ENCODE measurements at regions not wholly inside any gene's neighbourhood (a gene's known extent, or its start where the extent isn't known, plus 50 kb on each side); places are given as distances from the start of the nearest gene placed in this dataset.
"Not testable (repeated sequence)": the region's sequence is repeated elsewhere in the genome, so short reads cannot be mapped to it uniquely, and the experiment has no call there.

GRCh38 chr18:38502539-38502938 is 936.9 kb upstream of the CELF4 start:
- Histone ChIP-seq H3K36me3 (replicated peaks) (no peaks in the 10 kb centered on the region), H3K4me3 (no peak overlapping the region), H3K4me1 (no peaks in the 10 kb centered on the region), H3K27me3 (ENCODE audit: low read depth) (no peaks in the 10 kb centered on the region), H3K9me3 (no peaks in the 10 kb centered on the region)
- no peak for DNase-seq (ENCODE audit: low spot score in 2 of 2)
- in situ Hi-C loops (cut with MboI; ENCODE audit: low sequenced_read_pairs) = no loop called here

GRCh38 chr18:38497266-38497665 is 931.7 kb upstream of the CELF4 start:
- no peak for DNase-seq (ENCODE audit: low spot score in 2 of 2)
- in situ Hi-C loops (cut with MboI; ENCODE audit: low sequenced_read_pairs) = no loop called here
- no peaks in the 10 kb centered on the region for H3K4me1 ChIP-seq
- no peaks in the 10 kb centered on the region for H3K9me3 ChIP-seq
- H3K4me3 ChIP-seq = no peak overlapping the region
- no peaks in the 10 kb centered on the region for H3K36me3 ChIP-seq (replicated peaks)
- no peaks in the 10 kb centered on the region for H3K27me3 ChIP-seq (ENCODE audit: low read depth)

GRCh38 chr18:38496222-38496793 is 930.7 kb upstream of the CELF4 start:
- no peaks in the 10 kb centered on the region for H3K27me3 ChIP-seq (ENCODE audit: low read depth)

GRCh38 chr18:38494065-38494464 is 928.5 kb upstream of the CELF4 start:
- Histone ChIP-seq H3K9me3 (no peaks in the 10 kb centered on the region), H3K27me3 (ENCODE audit: low read depth) (no peaks in the 10 kb centered on the region), H3K4me1 (no peaks in the 10 kb centered on the region), H3K36me3 (replicated peaks) (no peaks in the 10 kb centered on the region), H3K4me3 (no peak overlapping the region)
- DNase-seq (ENCODE audit: low spot score in 2 of 2) = no peak
- in situ Hi-C loops (cut with MboI; ENCODE audit: low sequenced_read_pairs) = no loop called here

More at GRCh38 chr18:38496222-38496793, 930.7 kb upstream of the CELF4 start:
- Histone ChIP-seq H3K9me3 (no peaks in the 10 kb centered on the region), H3K4me3 (no peak overlapping the region), H3K4me1 (no peaks in the 10 kb centered on the region), H3K36me3 (replicated peaks) (no peaks in the 10 kb centered on the region)
- in situ Hi-C loops (cut with MboI; ENCODE audit: low sequenced_read_pairs) = no loop called here
- no peak for DNase-seq (ENCODE audit: low spot score in 2 of 2)

GRCh38 chr18:38491195-38491594 is 925.6 kb upstream of the CELF4 start:
- H3K4me1 ChIP-seq = no peaks in the 10 kb centered on the region
- H3K36me3 ChIP-seq (replicated peaks) = no peaks in the 10 kb centered on the region
- no peaks in the 10 kb centered on the region for H3K9me3 ChIP-seq
- H3K4me3 ChIP-seq = no peak overlapping the region
- no peaks in the 10 kb centered on the region for H3K27me3 ChIP-seq (ENCODE audit: low read depth)
- no peak for DNase-seq (ENCODE audit: low spot score in 2 of 2)
- in situ Hi-C loops (cut with MboI; ENCODE audit: low sequenced_read_pairs) = no loop called here

- in situ Hi-C loops (cut with MboI; ENCODE audit: low sequenced_read_pairs); H3K36me3 ChIP-seq (replicated peaks); H3K4me1 ChIP-seq; H3K9me3 ChIP-seq; DNase-seq (ENCODE audit: low spot score in 2 of 2); H3K4me3 ChIP-seq; H3K27me3 ChIP-seq (ENCODE audit: low read depth): not testable (repeated sequence)
Observed at GRCh38 chr18:38489721-38490120, 924.1 kb upstream of the CELF4 start.

GRCh38 chr18:38487521-38487920 is 921.9 kb upstream of the CELF4 start:
- no peak overlapping the region for H3K4me3 ChIP-seq

GRCh38 chr18:38483326-38483725 is 917.7 kb upstream of the CELF4 start:
- Histone ChIP-seq H3K36me3 (replicated peaks) (no peaks in the 10 kb centered on the region), H3K4me1 (no peaks in the 10 kb centered on the region), H3K4me3 (no peak overlapping the region), H3K27me3 (ENCODE audit: low read depth) (no peaks in the 10 kb centered on the region), H3K9me3 (no peaks in the 10 kb centered on the region)
- no peak for DNase-seq (ENCODE audit: low spot score in 2 of 2)
- in situ Hi-C loops (cut with MboI; ENCODE audit: low sequenced_read_pairs) = no loop called here

More at GRCh38 chr18:38487521-38487920, 921.9 kb upstream of the CELF4 start:
- H3K27me3 ChIP-seq (ENCODE audit: low read depth) = no peaks in the 10 kb centered on the region
- no peaks in the 10 kb centered on the region for H3K36me3 ChIP-seq (replicated peaks)
- in situ Hi-C loops (cut with MboI; ENCODE audit: low sequenced_read_pairs) = no loop called here
- DNase-seq (ENCODE audit: low spot score in 2 of 2) = no peak
- no peaks in the 10 kb centered on the region for H3K9me3 ChIP-seq
- H3K4me1 ChIP-seq = no peaks in the 10 kb centered on the region

GRCh38 chr18:38481576-38481975 is 916.0 kb upstream of the CELF4 start:
- no peaks in the 10 kb centered on the region for H3K4me1 ChIP-seq
- no peaks in the 10 kb centered on the region for H3K36me3 ChIP-seq (replicated peaks)
- H3K4me3 ChIP-seq = no peak overlapping the region
- DNase-seq (ENCODE audit: low spot score in 2 of 2) = no peak
- no peaks in the 10 kb centered on the region for H3K27me3 ChIP-seq (ENCODE audit: low read depth)
- in situ Hi-C loops (cut with MboI; ENCODE audit: low sequenced_read_pairs) = no loop called here
- no peaks in the 10 kb centered on the region for H3K9me3 ChIP-seq

GRCh38 chr18:38475686-38476085 is 910.1 kb upstream of the CELF4 start:
- H3K36me3 ChIP-seq (replicated peaks) = no peaks in the 10 kb centered on the region
- in situ Hi-C loops (cut with MboI; ENCODE audit: low sequenced_read_pairs) = no loop called here
- DNase-seq (ENCODE audit: low spot score in 2 of 2) = no peak
- no peaks in the 10 kb centered on the region for H3K9me3 ChIP-seq
- H3K27me3 ChIP-seq (ENCODE audit: low read depth) = no peaks in the 10 kb centered on the region
- no peak overlapping the region for H3K4me3 ChIP-seq
- H3K4me1 ChIP-seq = no peaks in the 10 kb centered on the region

GRCh38 chr18:38473535-38473934 is 907.9 kb upstream of the CELF4 start:
- Histone ChIP-seq H3K36me3 (replicated peaks) (no peaks in the 10 kb centered on the region), H3K4me1 (no peaks in the 10 kb centered on the region), H3K27me3 (ENCODE audit: low read depth) (no peaks in the 10 kb centered on the region), H3K9me3 (no peaks in the 10 kb centered on the region), H3K4me3 (no peak overlapping the region)
- DNase-seq (ENCODE audit: low spot score in 2 of 2) = no peak
- in situ Hi-C loops (cut with MboI; ENCODE audit: low sequenced_read_pairs) = no loop called here

GRCh38 chr18:38470421-38470820 is 904.8 kb upstream of the CELF4 start:
- no peaks in the 10 kb centered on the region for H3K4me1 ChIP-seq
- H3K27me3 ChIP-seq (ENCODE audit: low read depth) = no peaks in the 10 kb centered on the region
- in situ Hi-C loops (cut with MboI; ENCODE audit: low sequenced_read_pairs) = no loop called here
- H3K36me3 ChIP-seq (replicated peaks) = no peaks in the 10 kb centered on the region
- no peaks in the 10 kb centered on the region for H3K9me3 ChIP-seq
- H3K4me3 ChIP-seq = no peak overlapping the region
- no peak for DNase-seq (ENCODE audit: low spot score in 2 of 2)

- no peaks in the 10 kb centered on the region for H3K9me3 ChIP-seq
- no peaks in the 10 kb centered on the region for H3K4me1 ChIP-seq
- DNase-seq (ENCODE audit: low spot score in 2 of 2) = no peak
- no peaks in the 10 kb centered on the region for H3K27me3 ChIP-seq (ENCODE audit: low read depth)
- in situ Hi-C loops (cut with MboI; ENCODE audit: low sequenced_read_pairs) = no loop called here
- H3K4me3 ChIP-seq = no peak overlapping the region
- no peaks in the 10 kb centered on the region for H3K36me3 ChIP-seq (replicated peaks)
Observed at GRCh38 chr18:38466426-38466825, 900.8 kb upstream of the CELF4 start.

- no peaks in the 10 kb centered on the region for H3K9me3 ChIP-seq
- no peaks in the 10 kb centered on the region for H3K4me1 ChIP-seq
- H3K36me3 ChIP-seq (replicated peaks) = no peaks in the 10 kb centered on the region
- no peak for DNase-seq (ENCODE audit: low spot score in 2 of 2)
- in situ Hi-C loops (cut with MboI; ENCODE audit: low sequenced_read_pairs) = no loop called here
- H3K4me3 ChIP-seq = no peak overlapping the region
- H3K27me3 ChIP-seq (ENCODE audit: low read depth) = no peaks in the 10 kb centered on the region
Observed at GRCh38 chr18:38464024-38464423, 898.4 kb upstream of the CELF4 start.

GRCh38 chr18:38460657-38461056 is 895.1 kb upstream of the CELF4 start:
- no peak for DNase-seq (ENCODE audit: low spot score in 2 of 2)

More at GRCh38 chr18:38460657-38461056, 895.1 kb upstream of the CELF4 start:
- no peaks in the 10 kb centered on the region for H3K4me1 ChIP-seq
- H3K27me3 ChIP-seq (ENCODE audit: low read depth) = no peaks in the 10 kb centered on the region
- H3K4me3 ChIP-seq = no peak overlapping the region
- H3K36me3 ChIP-seq (replicated peaks) = no peaks in the 10 kb centered on the region
- H3K9me3 ChIP-seq = no peaks in the 10 kb centered on the region
- in situ Hi-C loops (cut with MboI; ENCODE audit: low sequenced_read_pairs) = no loop called here
